Glomerular visceral epithelial cell (primary cell): ENCODE measurements at regions not wholly inside any gene's neighbourhood (a gene's known extent, or its start where the extent isn't known, plus 50 kb on each side); places are given as distances from the start of the nearest gene placed in this dataset.

ENCODE experiments used
- DNase-seq: peaks from one replicate; pipeline ENCODE4 v3.0.0-alpha.2; 2016; ENCODE audit errors: extremely low spot score

DNA sequence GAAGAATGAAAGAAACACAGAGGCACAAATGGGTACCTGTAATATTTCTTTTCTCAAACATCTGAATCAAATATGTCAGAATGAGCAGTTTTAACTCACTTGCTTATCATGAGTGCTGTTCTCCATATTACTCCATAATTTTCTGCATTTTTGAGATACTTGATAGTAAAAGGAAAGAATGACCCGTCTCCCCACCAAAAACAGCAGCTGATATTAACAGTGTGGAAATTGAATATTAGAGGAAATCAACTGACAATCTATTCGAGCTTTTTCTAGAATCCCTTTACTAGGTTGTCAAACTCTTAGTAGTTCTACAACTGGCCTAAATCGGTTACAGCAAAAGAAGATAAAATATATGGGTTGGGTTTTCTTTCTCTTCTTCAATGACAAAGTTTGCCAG lies 49.9 kb upstream of the HELT start:
- DNase-seq = no peak
